ENCODE measurements at regions not wholly inside any gene's neighbourhood (a gene's known extent, or its start where the extent isn't known, plus 50 kb on each side); places are given as distances from the start of the nearest gene placed in this dataset.
A peak's percentile ranks its signal among the peaks of the same experiment; 100 is the strongest.
"Not testable (repeated sequence)": the region's sequence is repeated elsewhere in the genome, so short reads cannot be mapped to it uniquely, and the experiment has no call there.

DNA sequence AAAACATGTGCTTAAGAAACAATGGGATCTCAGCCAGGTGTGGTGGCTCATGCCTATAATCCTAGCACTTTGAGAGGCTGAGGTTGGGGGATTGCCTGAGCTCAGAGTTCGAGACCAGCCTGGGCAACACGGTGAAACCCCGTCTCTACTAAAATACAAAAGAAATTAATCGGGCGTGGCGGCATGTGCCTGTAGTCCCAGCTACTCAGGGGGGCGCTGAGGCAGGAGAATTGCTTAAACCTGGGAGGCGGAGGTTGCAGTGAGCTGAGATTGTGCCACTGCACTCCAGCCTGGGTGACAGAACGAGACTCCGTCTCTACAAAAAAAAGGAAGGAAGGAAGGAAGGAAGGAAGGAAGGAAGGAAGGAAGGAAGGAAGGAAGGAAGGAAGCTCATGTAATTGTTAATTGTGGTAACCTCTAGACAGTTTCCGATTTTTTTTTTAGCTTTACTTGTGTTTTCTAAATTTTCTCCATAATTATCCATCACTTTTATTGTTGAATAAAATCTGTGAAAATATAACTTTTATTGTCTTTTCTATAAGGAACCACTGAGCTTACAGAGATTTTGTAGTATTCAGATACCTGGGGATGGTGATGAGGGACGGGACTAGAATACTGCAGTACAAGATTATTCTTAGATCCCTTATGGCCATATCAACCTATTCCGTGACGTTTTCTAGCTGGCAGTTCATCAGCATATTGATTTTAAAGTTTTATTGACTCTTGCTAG, 506.9 kb downstream of the NR2F2 start:
- no peak for DNase-seq

DNA sequence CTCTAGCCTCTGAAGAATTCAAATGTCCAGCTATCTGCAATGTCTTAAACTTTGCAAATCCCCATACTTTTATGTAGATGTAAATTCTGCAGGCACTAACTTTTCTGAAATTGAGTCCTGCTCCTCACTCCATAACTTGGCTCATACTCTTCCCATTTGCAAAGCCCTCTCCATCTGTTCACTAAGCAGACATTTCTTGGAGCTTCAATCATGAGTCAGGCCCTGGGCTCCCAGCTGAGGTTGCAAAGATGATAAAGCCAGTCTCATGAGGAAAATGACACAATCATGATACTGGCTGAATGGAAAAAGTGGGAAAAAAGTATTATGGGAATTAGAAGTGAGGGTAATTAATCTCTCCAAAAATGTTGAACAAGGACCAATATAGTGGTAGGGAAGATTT, 507.6 kb downstream of the NR2F2 start:
- no peak for DNase-seq

DNA sequence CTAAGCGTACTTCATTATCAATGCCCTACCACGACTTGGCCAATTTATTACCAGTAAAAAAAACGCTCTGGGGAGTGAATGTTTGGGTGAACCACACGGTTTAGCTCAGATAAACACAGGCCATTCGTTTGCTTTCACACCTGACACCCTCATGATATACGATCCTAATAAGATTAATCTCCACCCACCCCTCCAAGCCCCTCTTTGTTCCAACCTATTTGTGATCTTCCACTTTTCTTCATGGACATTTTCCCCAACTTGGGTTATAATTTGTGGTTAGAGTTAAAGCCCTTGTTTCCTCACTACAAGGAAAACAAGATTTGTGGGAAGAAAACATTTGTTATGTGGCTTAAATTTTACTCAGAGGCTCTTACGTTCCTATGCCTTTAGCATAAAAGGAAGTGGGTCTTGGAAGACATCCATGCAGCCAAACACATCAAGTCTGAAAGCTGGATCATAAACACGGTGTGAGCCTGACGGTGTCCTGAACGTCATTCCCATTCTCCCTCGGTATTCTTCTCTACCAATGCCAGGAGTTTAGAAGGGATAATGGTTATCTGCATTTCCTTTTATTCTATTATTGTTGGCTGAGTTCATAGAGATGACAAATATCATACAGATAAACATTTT, 518.9 kb downstream of the NR2F2 start:
- DNase-seq = no peak

GRCh38 chr15:96851613-96852012, 521.1 kb downstream of the NR2F2 start:
- no peak for DNase-seq

- DNase-seq = no peak
These were observed 528.2 kb downstream of the NR2F2 start for GRCh38 chr15:96858694-96859093.

DNA sequence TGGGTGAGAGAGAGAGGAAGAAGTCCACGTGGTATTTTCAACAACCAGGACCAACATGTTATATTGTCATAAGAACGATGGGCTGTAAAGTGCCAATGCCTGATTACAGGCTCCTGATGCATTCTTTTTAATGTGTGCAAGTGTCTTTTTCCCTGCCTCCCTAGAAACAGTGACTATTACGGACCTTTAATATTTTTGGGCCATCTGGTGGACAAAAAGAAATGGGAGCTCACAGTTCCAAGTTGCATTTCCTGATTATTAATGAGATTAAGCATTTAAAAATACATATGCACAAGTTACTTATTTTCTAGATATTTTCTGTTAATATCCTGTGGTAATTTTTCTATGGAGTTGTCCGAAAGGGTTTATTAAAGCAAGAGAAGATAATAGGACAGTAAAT, 530.2 kb downstream of the NR2F2 start:
- no peak for DNase-seq

DNA sequence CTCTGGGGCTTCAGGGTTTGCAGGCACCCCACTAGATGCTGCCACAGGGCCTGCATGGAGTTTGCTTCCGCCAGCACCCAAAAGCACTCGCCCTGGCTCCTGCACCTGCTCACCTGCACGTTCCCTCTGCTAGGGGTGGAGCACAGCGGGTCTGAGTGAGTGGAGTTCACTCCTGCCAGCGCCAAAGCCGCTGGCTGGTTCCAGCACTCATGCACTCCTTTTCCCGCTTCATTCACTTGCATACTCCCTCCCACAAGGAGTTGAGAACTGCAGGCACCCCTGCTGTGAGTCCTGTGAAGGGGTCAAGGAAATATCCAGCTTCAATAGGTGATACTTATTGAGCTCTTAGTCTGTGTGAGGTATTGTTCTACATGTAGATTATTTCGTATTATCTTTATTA, 537.5 kb downstream of the NR2F2 start:
- DNase-seq = no peak

- no peak for DNase-seq
These were observed 538.6 kb downstream of the NR2F2 start for GRCh38 chr15:96869122-96869521.

GRCh38 chr15:96869790-96870189, 539.3 kb downstream of the NR2F2 start:
- no peak for DNase-seq

GRCh38 chr15:96870580-96870979, 540.1 kb downstream of the NR2F2 start:
- no peak for DNase-seq

DNA sequence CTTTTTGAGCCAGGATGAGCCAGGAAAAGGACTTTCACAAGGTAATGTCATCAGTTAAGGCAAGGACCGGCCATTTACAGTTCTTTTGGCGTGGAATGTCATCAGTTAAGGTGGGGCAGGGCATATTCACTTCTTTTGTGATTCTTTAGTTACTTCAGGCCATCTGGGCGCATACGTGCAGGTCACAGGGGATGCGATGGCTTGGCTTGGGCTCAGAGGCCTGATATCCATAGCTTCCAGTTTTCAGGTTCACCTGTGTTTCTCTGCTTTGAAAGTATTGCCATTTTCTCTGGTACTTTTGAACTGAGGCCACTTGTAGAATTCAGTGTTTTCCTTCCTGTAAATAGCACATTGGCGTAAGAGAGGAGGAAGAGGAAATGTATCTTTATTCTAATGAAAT, 546.9 kb downstream of the NR2F2 start:
- DNase-seq = not testable (repeated sequence)

GRCh38 chr15:96878129-96878528, 547.6 kb downstream of the NR2F2 start:
- no peak for DNase-seq

DNA sequence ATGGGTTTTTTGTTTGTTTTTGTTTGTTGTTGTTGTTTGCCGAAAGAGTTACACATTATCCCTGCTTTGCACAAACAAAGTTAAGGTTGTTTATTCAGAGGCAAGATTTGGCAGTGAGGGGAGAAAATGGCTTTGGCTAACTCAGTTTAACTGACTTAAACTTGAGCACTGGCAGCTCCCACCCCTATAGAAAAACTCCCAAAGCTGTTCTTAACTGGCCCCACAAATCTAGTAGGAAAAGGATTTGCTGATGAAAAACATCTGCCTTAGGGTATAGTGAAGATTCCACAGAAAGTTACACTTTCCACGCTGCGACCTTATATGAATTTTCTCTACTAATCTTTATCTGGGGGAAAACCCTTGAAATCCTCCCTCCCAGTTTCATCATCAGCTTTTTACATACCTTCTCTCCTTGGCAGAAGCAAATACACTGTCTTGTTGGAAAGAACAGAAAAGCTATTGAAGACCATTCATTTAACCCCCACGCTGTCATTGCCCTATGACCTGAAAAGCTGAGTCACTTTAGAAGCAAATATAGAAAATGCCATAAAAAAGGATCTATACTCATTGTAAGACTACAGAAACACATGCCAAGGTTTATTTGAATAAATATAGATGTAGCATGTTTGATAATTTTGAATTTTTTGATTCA, 551.7 kb downstream of the NR2F2 start:
- no peak for DNase-seq

- no peak for DNase-seq
These were observed 557.2 kb downstream of the NR2F2 start for GRCh38 chr15:96887730-96888129.

- DNase-seq = no peak
These were observed 558.3 kb downstream of the NR2F2 start for GRCh38 chr15:96888764-96889163.

DNA sequence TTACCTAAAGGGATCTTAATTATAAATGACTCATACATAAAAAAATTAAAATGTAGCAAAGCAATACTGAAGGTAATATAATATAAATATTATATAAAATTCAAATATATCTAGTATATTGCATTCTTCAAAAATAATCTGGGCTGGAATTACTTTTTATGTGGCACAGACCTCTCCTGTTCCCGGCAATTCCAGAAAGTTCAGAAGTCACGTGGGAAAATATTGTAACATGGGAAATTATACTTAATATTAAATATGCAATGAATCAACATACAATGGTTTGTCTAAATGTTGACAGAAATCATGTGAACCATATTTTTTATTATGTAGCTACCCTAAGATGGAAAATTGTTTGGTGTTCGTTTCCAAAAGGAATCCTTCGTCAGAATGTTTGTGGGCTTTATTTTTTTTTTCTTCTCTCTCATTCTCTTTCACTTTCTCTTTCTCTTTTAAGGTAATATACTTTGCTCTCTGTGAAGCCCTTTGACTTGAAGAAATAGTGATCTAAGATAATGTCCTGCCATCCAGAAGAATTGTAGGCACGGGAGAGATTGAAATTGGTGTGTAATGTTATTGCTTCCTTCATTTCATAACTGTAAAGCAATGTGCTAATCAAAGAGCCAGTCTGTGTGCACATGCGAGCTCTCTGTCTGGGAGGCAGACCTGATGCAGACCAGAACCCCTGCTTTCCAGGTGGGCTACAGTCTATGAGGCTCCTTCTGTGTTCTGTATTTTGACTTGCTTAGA, 559.4 kb downstream of the NR2F2 start:
- DNase-seq = no peak

GRCh38 chr15:96891046-96891445, 560.5 kb downstream of the NR2F2 start:
- no peak for DNase-seq

DNA sequence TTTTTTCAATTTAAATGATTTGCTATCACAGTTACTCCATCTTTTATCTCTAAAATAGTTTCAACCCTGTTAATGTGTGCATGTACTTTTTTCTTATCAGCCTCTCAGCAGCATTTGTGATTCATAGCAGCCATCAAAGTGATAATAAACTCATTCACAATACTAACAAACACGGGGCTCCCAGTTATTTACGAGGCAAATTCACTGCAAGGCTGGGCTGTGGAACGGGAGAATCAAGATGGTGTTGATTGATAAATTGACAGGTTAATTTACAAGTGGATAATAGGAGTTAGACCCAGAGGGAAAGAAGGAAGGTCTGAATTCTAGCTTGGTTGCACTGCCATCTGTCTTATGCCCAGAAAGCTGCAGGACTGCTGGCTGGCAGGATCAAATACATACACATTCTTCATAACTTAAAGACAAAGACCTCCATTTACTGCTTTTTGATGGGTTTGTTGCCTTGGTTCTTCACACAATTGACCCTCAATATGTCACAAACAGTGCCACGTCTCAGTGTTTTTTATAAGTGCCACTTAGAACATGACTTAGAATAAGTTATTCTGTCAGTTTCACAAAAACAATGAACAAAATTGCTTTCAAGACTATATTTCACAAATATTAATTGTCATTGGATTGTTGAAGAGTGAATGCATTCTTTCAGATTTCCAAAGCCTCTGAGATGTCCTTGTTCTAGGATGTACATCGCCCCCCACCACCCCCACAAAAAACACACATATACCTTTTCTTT, 562.8 kb downstream of the NR2F2 start:
- peak in 1 of 2 donors; percentile 1 for DNase-seq

- DNase-seq = no peak
These were observed 564.2 kb downstream of the NR2F2 start for GRCh38 chr15:96894659-96895058.

DNA sequence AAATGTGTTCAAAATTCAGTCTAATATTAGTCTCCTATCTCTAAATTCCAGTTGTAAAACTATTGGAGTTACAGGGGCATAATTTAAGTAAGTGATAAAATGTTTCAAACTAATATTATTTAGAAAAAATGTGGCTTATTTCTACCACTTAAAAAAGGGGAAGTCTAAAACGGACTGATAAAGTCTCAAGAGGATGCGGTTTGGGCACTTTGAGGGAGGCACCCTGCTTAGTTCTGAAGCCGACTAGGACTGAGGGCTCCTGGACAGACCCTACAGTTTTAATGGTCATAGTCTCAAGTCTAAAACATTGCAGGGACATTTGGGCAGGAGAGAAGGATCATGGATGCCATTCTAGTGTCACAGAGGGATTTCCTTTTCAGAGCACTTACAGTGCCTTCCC, 566.3 kb downstream of the NR2F2 start:
- DNase-seq = no peak

DNA sequence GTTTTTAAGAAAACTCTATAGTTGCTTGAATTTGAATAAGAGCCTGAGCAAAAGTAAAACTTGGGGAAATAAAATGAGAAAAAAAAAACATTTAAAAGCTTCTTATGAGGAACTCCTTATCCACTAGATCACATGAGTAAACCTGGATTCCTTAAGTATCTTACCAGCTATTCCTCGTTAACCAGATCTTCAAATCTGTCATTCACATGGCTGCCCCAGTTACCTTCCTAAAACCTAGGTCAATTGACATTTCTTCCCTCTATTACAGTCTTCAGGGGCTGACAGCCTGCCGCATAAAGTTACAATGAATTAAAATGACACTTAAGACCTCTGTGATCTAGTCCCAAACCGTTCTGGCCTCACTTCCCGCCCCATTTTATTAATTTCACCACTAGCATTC, 583.6 kb downstream of the NR2F2 start:
- DNase-seq = no peak

DNA sequence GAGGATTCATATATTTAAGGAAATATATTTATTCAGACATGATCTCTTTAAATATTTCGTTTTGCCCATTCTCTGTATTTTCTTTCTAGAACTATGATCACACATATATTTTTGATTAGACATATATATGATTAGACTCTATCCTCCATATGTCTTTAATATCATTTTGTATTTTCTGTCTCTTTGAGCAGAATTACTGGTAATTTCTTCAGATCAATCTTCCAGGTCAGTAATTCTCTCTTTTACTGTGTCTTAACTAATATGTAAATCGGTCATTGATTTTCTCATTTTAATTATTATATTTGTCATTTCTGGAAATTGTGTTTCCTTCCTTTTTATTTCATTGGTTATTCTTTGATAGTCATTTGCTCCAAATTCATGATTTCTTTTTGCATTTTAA, 586.2 kb downstream of the NR2F2 start:
- no peak for DNase-seq

DNA sequence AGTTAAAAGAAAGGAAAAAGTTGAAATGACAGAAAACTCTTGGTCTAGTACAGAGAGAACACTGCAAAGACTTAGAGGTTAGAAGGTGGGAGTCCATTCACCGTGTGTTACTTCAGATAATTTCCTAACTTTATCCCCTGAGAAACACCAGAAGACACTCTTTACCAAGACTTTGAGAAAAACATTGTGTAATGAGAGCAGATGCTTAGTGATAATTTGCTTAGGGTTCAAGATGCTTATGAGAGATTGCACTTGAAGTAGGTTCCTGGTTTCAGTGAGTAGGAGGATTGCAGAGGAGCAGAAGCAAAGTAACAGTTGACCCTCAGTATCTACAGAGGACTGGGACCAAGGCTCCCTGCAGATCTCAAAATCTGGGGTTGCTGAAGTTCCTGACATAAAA, 594.1 kb downstream of the NR2F2 start:
- no peak for DNase-seq

Data from inflammatory macrophage (primary cell).